Esophagus squamous epithelium (tissue), 4 donors: ENCODE measurements at regions not wholly inside any gene's neighbourhood (a gene's known extent, or its start where the extent isn't known, plus 50 kb on each side); places are given as distances from the start of the nearest gene placed in this dataset.

Experiments used
- POLR2A ChIP-seq, 4 donors: fragments of 450-650 bp; IDR thresholded peaks; one replicate each; pipeline ENCODE4 v1.6.1; 2017; ENCODE audit warnings: antibody characterized with exemption in 4 of 4, mild to moderate bottlenecking in 4 of 4, moderate library complexity in 3 of 4
- TF ChIP-seq, protein P1 (sequence below), 6 experiments: fragments of 450-650 bp in 4 of 6; fragments of 200-600 bp in 2 of 6; sonication (generic) in 2 of 6; IDR thresholded peaks; one replicate each; pipeline ENCODE4 v1.5.1; 2016 to 2019; ENCODE audit warnings: antibody characterized with exemption in 6 of 6, mild to moderate bottlenecking in 4 of 6, moderate library complexity in 4 of 6

DNA sequence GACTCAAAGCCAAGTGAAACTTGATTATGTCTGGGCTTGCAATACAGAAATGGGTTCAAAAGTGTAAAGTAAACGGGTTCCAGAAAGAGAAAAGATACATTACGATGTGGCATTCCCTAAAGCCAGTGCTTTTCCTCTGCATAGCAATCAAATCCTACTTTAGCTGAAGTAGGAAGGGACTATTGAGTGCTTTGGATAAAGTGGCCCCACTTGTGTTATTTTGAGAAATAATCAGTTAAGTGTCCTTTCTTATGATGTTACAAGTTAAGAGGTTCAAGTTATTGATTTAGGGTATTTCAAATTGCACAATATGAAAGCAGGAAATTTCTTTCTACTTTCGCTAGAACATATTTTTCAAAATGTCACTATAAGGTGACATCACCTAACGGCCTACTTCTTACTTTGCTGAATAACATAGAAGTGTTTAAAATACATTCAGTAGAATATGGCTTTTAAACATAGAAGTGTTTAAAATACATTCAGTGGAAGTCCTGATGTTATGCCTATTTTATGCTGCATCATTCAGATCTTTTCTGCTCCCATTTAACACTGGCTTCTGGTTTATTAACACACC, 235.2 kb downstream of the DTHD1 start:
- TF ChIP-seq, protein P1, sequence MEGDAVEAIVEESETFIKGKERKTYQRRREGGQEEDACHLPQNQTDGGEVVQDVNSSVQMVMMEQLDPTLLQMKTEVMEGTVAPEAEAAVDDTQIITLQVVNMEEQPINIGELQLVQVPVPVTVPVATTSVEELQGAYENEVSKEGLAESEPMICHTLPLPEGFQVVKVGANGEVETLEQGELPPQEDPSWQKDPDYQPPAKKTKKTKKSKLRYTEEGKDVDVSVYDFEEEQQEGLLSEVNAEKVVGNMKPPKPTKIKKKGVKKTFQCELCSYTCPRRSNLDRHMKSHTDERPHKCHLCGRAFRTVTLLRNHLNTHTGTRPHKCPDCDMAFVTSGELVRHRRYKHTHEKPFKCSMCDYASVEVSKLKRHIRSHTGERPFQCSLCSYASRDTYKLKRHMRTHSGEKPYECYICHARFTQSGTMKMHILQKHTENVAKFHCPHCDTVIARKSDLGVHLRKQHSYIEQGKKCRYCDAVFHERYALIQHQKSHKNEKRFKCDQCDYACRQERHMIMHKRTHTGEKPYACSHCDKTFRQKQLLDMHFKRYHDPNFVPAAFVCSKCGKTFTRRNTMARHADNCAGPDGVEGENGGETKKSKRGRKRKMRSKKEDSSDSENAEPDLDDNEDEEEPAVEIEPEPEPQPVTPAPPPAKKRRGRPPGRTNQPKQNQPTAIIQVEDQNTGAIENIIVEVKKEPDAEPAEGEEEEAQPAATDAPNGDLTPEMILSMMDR (IDR thresholded peaks at IDR 0.05), result no peak
- no peak for TF ChIP-seq POLR2A (IDR thresholded peaks at IDR 0.05)
